ENCODE measurements at regions not wholly inside any gene's neighbourhood (a gene's known extent, or its start where the extent isn't known, plus 50 kb on each side); places are given as distances from the start of the nearest gene placed in this dataset.
"Not testable (repeated sequence)": the region's sequence is repeated elsewhere in the genome, so short reads cannot be mapped to it uniquely, and the experiment has no call there.

DNA sequence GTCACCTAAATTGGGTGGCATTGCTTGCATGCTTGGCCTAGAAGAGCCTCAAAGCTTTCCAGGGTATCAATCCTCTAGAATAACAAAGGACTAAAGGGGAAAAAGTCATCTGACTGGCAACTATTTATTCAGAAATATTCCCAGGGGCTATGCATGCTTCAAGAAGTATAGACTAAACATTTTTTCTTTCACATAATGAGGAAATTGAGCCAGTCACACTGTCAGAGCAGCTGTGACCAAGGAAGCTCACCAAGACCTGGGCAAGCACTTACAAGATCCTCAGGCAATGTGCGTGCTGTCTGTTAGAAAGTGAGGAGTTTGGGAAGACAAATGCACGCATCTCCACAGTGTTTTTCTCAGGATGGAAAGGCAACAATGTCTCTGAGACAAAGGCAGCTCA, 747.2 kb downstream of the DIAPH3 start:
- no peak for DNase-seq (ENCODE audit: low spot score)

- DNase-seq (ENCODE audit: low spot score): no peak
These were observed 741.1 kb downstream of the DIAPH3 start for GRCh38 chr13:59422646-59423045.

- DNase-seq (ENCODE audit: low spot score): no peak
These were observed 739.9 kb downstream of the DIAPH3 start for GRCh38 chr13:59423708-59424340.

GRCh38 chr13:59424661-59425060, 739.1 kb downstream of the DIAPH3 start:
- no peak for DNase-seq (ENCODE audit: low spot score)

- peak; percentile 15 for DNase-seq (ENCODE audit: low spot score)
These were observed 738.5 kb downstream of the DIAPH3 start for GRCh38 chr13:59425211-59425741.

GRCh38 chr13:59435024-59435423, 728.7 kb downstream of the DIAPH3 start:
- DNase-seq (ENCODE audit: low spot score): no peak

- DNase-seq (ENCODE audit: low spot score): peak; percentile 21
These were observed 726.0 kb downstream of the DIAPH3 start for GRCh38 chr13:59437544-59438301.

GRCh38 chr13:59439776-59440428, 723.8 kb downstream of the DIAPH3 start:
- DNase-seq (ENCODE audit: low spot score): no peak

DNA sequence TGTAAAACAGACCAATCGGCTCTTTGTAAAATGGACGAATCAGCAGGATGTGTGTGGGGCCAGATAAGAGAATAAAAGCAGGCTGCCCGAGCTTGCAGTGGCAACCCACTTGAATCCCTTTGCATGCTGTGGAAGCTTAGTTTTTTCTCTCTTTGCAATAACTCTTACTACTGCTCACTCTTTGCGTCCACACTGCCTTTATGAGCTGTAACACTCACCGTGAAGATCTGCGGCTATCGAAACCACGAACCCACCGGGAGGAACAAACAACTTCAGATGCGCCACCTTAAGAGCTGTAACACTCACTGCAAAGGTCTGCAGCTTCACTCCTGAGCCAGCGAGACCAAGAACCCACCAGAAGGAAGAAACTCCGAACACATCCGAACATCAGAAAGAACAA, 722.7 kb downstream of the DIAPH3 start:
- DNase-seq (ENCODE audit: low spot score): not testable (repeated sequence)

DNA sequence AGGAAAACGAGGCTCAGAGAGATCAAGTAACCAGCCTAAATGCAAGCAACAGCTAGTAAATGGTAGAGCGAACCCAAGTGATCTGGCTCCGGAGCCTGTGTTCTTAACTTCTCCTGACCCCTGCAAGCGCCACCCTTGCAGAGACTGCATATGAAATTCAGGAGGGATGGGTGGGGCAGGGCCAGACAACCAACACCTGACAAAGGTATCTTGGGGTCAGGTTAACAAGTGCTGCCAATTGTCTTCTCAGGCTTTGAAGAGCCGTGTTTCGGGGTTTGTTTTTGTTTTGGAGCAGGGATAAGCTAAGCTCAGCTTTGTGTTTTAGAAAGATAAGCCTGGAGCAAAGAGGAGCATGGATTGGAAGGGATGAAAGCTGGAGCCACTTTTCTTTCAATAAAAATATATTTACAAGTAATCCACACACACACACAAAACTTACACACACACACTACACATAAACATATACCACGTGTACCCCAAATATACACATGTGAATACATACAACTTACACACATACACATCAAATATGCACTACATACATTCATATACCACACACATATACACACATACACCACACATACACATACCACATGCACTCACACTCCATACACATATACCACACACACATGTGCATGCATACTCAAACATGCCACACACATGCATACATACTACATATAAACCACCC, 722.0 kb downstream of the DIAPH3 start:
- DNase-seq (ENCODE audit: low spot score): no peak

DNA sequence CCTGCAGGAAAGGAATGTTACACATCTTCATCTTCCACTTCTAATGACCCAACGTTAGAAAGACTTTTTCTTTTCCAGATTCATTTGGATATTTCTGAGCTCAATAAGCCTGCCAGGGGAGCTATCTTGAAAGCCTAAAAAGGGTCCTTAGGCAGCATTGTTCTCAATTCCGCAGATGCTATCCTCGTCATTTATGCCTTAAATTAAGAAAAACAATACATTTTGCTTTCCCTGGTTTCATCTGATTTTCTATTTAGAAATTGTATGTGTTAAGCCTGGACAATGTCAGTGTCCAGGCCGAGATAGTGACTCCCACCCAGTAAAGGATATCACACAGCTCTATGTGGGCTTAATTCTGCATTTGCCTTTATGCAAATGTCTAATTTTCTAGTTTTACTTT, 721.3 kb downstream of the DIAPH3 start:
- no peak for DNase-seq (ENCODE audit: low spot score)

DNA sequence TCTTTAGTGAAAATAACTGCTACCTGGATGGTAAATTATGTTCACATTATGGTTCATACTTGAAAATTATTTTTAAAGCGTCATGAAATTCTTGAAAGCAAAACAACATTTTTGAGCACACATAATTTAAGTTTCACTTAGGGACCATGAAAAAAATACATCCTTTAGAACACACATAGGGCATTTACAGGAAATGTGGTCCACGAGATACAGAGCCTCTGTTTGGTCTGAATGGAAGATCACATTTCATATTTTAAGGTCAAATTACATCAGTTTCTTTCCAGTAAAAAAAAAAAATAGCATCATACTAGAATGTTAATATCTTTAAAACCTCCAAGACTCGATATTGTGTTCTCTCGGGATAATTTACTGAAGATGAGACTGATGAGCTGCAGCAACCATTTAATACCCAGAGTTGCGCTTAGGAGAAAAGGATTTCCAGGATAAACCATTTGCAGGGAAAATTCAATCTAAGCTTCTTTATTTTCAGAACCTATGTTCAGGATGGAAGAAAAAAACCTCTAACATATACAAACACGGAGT, 720.7 kb downstream of the DIAPH3 start:
- DNase-seq (ENCODE audit: low spot score): no peak

- DNase-seq (ENCODE audit: low spot score): no peak
These were observed 719.4 kb downstream of the DIAPH3 start for GRCh38 chr13:59444210-59444857.

- DNase-seq (ENCODE audit: low spot score): no peak
These were observed 717.9 kb downstream of the DIAPH3 start for GRCh38 chr13:59445812-59446211.

- no peak for DNase-seq (ENCODE audit: low spot score)
These were observed 717.3 kb downstream of the DIAPH3 start for GRCh38 chr13:59446391-59446790.

- no peak for DNase-seq (ENCODE audit: low spot score)
These were observed 716.7 kb downstream of the DIAPH3 start for GRCh38 chr13:59447031-59447430.

- peak; percentile 21 for DNase-seq (ENCODE audit: low spot score)
These were observed 715.7 kb downstream of the DIAPH3 start for GRCh38 chr13:59447846-59448620.

DNA sequence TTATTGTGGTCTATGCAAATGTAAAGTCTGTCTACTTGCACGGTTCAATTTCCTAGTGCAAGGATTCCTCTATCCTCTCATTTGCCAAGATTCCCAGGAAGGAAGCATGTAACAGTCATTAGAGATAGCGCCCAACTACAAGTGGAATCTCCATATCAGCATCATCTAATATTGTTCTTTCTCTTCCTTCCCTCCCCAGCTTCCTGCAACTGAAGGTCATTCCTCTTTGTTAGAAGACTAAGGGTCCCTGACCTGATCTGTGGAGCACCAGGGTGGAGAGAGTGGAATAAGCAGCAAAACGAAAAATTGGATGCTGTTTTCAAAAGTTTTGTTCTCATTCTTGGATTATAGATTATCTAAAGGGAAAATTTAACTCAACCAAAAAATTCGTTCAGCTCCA, 714.0 kb downstream of the DIAPH3 start:
- DNase-seq (ENCODE audit: low spot score): no peak

- no peak for DNase-seq (ENCODE audit: low spot score)
These were observed 713.5 kb downstream of the DIAPH3 start for GRCh38 chr13:59450229-59450628.

DNA sequence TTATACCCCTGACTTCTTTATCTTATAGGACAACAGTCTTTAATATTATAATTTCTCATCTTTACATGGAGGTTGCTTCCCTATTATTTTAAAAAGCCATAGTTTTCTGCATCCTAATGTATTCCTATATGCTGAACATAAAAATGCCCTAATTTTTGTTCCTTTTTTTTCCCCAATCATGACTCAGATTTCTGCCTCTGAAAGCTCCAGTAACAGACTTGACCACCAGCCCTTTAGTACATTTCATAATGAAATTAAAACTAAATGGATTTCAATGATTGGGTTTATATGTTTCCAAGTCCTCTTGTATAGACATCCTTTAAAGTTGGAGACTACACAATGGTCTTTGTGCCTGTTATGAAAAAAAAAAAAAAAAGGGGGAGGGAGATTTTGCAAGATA, 712.5 kb downstream of the DIAPH3 start:
- DNase-seq (ENCODE audit: low spot score): no peak
